ENCODE measurements at regions not wholly inside any gene's neighbourhood (a gene's known extent, or its start where the extent isn't known, plus 50 kb on each side); places are given as distances from the start of the nearest gene placed in this dataset.

DNA sequence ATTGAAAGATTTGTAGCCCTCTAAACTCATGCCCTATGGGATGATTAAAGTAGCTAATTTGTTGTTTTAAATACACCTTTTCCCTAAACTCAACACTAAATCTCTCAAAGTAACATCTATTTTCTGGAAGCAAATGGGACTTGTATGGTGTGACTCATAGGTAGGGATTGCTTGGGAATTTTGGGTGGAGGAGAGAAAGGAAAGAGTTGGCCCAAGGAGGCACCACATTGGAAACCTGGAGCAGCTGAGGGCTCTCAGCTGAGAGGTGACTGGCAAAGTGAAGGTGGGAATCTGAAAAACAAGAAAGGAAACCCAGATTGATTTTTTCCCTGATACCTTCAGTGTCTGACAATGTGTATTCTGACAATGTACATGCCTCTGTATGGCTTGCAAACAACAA lies 114.8 kb upstream of the PRICKLE1 start:
- CTCF ChIA-PET, result no interaction called here

DNA sequence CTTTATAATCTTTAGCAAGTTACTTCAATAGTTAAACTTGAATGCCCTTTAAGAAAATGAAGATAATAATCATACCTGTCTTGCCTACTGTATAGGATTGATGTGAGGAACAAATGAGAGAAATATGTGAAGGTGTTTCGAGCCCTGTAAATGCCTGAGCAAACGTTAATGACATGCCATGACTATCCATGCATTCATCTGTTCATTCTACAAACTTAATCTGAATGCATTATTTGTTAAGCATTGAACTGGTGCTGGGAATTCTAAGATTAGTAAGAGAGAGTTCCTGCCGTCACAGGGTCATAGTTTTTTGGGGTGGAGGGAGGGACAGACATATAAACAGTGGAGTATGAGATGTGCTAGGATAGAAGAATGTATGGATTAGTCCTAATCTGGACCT lies 111.5 kb upstream of the PRICKLE1 start:
- no peak for DNase-seq (ENCODE audit: unreplicated experiment)
- H3K36me3 Mint-ChIP-seq (ENCODE audit: insufficient read depth, unreplicated experiment), result no peaks in the 10 kb centered on the region
- H3K27ac Mint-ChIP-seq (ENCODE audit: low read depth, unreplicated experiment), result no peak overlapping the region
- CTCF ChIA-PET, result no interaction called here
- peaks cover 31% of the 10 kb centered on the region for H3K4me1 Mint-ChIP-seq (ENCODE audit: insufficient read depth, unreplicated experiment)
- no peaks in the 10 kb centered on the region for H3K27me3 Mint-ChIP-seq (ENCODE audit: insufficient read depth, unreplicated experiment)
- H3K4me3 Mint-ChIP-seq (ENCODE audit: unreplicated experiment), result no peak overlapping the region
- BruUV-seq (replicated peaks), result no TSS peak
- TF ChIP-seq, protein P1, sequence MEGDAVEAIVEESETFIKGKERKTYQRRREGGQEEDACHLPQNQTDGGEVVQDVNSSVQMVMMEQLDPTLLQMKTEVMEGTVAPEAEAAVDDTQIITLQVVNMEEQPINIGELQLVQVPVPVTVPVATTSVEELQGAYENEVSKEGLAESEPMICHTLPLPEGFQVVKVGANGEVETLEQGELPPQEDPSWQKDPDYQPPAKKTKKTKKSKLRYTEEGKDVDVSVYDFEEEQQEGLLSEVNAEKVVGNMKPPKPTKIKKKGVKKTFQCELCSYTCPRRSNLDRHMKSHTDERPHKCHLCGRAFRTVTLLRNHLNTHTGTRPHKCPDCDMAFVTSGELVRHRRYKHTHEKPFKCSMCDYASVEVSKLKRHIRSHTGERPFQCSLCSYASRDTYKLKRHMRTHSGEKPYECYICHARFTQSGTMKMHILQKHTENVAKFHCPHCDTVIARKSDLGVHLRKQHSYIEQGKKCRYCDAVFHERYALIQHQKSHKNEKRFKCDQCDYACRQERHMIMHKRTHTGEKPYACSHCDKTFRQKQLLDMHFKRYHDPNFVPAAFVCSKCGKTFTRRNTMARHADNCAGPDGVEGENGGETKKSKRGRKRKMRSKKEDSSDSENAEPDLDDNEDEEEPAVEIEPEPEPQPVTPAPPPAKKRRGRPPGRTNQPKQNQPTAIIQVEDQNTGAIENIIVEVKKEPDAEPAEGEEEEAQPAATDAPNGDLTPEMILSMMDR (IDR thresholded peaks at IDR 0.05; ENCODE audit: unreplicated experiment), result no peak
- intact Hi-C loops (cut with micrococcal nuclease), result no loop called here
- POLR2A ChIA-PET, result no interaction called here
- no peaks in the 10 kb centered on the region for H3K9me3 Mint-ChIP-seq (ENCODE audit: unreplicated experiment)

More for the DNA sequence above, 114.8 kb upstream of the PRICKLE1 start:
- intact Hi-C loops (cut with micrococcal nuclease), result no loop called here
- no peaks in the 10 kb centered on the region for H3K27me3 Mint-ChIP-seq (ENCODE audit: insufficient read depth, unreplicated experiment)
- POLR2A ChIA-PET, result interaction anchor here (0.9 kb wide), 1 partner anchor 76 kb away, joined by 3 read pairs; no protein-coding TSS in a partner anchor
- no peak overlapping the region for H3K4me3 Mint-ChIP-seq (ENCODE audit: unreplicated experiment)
- peaks cover 5% of the 10 kb centered on the region for H3K4me1 Mint-ChIP-seq (ENCODE audit: insufficient read depth, unreplicated experiment)
- no peaks in the 10 kb centered on the region for H3K9me3 Mint-ChIP-seq (ENCODE audit: unreplicated experiment)
- H3K27ac Mint-ChIP-seq (ENCODE audit: low read depth, unreplicated experiment), result no peak overlapping the region
- DNase-seq (ENCODE audit: unreplicated experiment), result no peak
- BruUV-seq (replicated peaks), result no TSS peak
- H3K36me3 Mint-ChIP-seq (ENCODE audit: insufficient read depth, unreplicated experiment), result peaks cover 5% of the 10 kb centered on the region
- TF ChIP-seq, protein P1 (IDR thresholded peaks at IDR 0.05; ENCODE audit: unreplicated experiment), result no peak

DNA sequence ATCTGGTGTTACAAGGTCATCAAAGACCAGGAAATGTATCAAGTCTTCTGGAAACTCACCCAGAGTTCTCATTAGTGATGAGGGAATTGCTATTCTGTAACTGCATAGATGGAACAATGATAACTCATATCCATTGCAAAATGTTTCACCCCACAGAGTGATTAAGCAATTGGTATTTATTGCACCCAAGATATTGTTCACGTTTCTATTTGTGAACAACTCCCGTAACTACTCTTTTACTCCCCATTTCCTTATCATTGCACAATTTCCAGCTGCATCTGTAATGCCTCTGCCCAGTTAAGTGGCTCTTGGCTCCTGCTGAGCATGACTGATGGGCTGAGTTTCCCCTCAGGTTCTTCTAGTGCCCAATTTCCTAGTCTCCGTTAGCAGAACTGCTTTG lies 108.7 kb upstream of the PRICKLE1 start:
- H3K4me1 Mint-ChIP-seq (ENCODE audit: insufficient read depth, unreplicated experiment), result peaks cover 32% of the 10 kb centered on the region
- no peaks in the 10 kb centered on the region for H3K9me3 Mint-ChIP-seq (ENCODE audit: unreplicated experiment)
- DNase-seq (ENCODE audit: unreplicated experiment), result peak; percentile 97
- ChIA-PET POLR2A (interaction anchor here (0.6 to 1.8 kb wide), 9 partner anchors 15 to 578 kb away, joined by 3 to 6 read pairs (median 3); no protein-coding TSS in a partner anchor), CTCF (interaction anchor here (0.6 to 0.8 kb wide), 3 partner anchors 20 to 149 kb away, joined by 3 read pairs; no protein-coding TSS in a partner anchor)
- H3K36me3 Mint-ChIP-seq (ENCODE audit: insufficient read depth, unreplicated experiment), result no peaks in the 10 kb centered on the region
- TF ChIP-seq, protein P1 (IDR thresholded peaks at IDR 0.05; ENCODE audit: unreplicated experiment), result no peak
- H3K27ac Mint-ChIP-seq (ENCODE audit: low read depth, unreplicated experiment), result peak overlapping the region; percentile 90
- H3K4me3 Mint-ChIP-seq (ENCODE audit: unreplicated experiment), result no peak overlapping the region
- intact Hi-C loops (cut with micrococcal nuclease), result no loop called here
- BruUV-seq (replicated peaks), result no TSS peak
- H3K27me3 Mint-ChIP-seq (ENCODE audit: insufficient read depth, unreplicated experiment), result no peaks in the 10 kb centered on the region

DNA sequence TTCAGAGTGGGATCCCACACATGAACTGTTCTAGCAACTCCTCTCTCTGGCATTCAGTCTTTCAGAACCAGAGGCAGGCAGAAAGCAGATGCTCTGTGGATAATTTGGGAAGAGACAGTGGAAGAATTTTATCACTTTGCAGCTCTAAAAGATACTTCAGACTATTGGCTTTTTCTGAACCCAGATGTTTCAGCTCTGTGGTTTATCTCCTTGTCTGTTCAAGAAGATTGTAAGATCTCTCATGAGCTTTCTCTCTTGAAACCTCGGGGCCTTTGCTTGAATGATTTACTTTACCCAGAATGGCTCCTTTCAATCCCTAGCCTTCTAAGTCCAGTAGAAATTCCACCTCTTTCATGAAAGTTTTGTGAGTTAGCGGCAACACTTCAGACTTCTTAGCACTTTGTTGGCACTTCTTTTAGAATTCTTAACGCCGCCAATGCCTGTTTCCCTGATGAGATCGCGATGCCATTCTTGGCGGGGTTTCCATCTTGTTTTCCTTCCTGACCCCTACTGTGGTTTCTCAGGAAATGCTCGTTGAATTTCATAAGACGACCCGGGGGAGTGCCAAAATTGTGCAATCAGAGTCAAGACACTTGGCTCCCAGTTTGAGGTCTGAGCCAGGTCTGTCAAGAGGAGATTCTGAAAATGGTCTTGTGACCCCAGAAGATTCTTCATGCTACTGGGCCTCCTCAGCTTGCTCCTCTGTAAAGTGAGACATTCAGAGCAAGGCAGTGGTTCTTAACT lies 107.0 kb upstream of the PRICKLE1 start:
- ChIA-PET CTCF (interaction anchor here (1.8 kb wide), 1 partner anchor 86 kb away, joined by 3 read pairs; no protein-coding TSS in a partner anchor), POLR2A (interaction anchor here (0.5 to 1.8 kb wide), 6 partner anchors 9 to 223 kb away, joined by 3 to 6 read pairs (median 3); no protein-coding TSS in a partner anchor)
- Mint-ChIP-seq H3K4me3 (ENCODE audit: unreplicated experiment) (no peak overlapping the region), H3K4me1 (ENCODE audit: insufficient read depth, unreplicated experiment) (peaks cover 36% of the 10 kb centered on the region), H3K27me3 (ENCODE audit: insufficient read depth, unreplicated experiment) (no peaks in the 10 kb centered on the region), H3K36me3 (ENCODE audit: insufficient read depth, unreplicated experiment) (no peaks in the 10 kb centered on the region), H3K27ac (ENCODE audit: low read depth, unreplicated experiment) (peak overlapping the region; percentile 90), H3K9me3 (ENCODE audit: unreplicated experiment) (no peaks in the 10 kb centered on the region)
- intact Hi-C loops (cut with micrococcal nuclease), result no loop called here
- TF ChIP-seq, protein P1 (IDR thresholded peaks at IDR 0.05; ENCODE audit: unreplicated experiment), result no peak
- no TSS peak for BruUV-seq (replicated peaks)
- peak; percentile 95 for DNase-seq (ENCODE audit: unreplicated experiment)
